HL-60/S4 (cell line): ENCODE measurements at regions not wholly inside any gene's neighbourhood (a gene's known extent, or its start where the extent isn't known, plus 50 kb on each side); places are given as distances from the start of the nearest gene placed in this dataset.

Source experiments
- in situ Hi-C: fragments of 300-500 bp; cut with MboI; formaldehyde crosslinking; loops from 2 replicates; pipeline ENCODE4 v1.14.3; 2022; ENCODE audit warnings: low sequenced_read_pairs

DNA sequence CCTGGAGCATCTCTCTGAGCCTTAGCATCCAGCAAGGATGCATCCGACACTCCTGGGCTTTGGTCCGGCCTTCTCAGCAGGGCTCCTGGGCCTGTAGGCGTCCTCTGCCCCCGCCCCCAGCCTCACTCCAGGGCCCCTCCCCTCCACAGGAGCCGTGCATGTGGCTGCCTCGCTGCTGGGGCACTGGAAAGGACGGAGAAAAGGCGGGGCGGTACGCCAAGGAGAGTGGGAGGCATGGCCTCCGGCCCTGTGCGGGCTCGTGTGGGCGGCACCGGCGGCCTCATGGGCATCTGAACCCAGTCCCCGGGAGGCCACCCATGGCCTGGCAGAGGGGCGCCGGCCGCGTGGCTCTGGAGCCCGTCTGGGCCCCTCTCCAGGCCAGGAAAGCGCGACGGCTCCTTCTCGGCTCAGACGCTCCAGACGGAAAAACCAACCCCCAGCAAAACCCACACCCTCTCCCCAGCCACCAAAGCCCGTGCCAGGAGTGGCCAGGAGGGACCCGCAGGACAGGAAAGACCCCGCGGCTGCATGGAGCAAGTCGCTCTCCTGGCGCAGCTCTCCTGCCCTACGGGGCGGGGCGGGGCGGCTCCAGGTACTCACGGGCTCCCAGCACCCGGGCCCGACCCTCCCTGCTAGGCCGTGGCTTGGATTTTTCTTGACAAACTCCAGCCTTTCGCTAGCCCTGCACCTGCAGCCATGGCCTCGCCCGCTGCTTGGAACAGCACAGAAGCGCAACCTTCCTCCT, 419.9 kb downstream of the QKI start:
- in situ Hi-C loops = no loop called here

DNA sequence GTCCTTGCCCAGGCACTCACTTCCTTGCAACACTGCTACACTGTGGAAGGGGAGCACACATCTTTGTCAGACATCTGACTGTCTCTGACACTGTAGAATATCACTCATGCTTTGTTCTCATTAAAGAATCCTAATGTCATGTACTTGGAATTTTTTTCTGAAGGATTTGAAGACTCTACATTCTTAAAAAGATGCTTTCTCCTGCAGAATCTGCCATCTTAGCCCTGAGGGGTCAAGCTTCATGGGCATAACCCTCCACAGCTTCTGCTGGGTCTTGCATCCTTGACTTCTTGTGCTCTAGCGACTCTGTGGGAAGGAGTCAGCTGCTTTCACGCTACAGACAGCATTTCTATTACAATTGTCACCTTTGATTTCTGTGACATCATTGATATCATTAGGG, 417.2 kb downstream of the QKI start:
- in situ Hi-C loops = no loop called here

DNA sequence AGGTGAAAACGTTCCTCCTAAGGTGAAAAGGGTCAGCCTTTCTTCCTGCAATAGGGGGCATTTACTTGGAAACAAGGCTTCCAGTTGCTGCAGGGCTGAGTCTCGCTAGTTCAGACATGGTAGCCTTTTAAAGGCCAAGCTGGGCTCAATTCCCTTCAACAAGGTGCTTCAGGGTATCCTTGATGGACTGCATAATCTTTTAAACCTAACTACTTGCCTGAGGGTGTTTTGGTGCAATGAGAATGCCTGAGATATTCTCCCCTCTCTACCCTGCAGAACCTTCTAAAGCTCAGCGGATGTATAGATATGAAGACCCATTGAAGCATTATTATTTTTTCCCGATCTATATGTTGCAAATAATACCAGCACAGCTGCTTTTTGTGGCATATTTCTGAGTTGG, 416.1 kb downstream of the QKI start:
- in situ Hi-C loops = no loop called here

DNA sequence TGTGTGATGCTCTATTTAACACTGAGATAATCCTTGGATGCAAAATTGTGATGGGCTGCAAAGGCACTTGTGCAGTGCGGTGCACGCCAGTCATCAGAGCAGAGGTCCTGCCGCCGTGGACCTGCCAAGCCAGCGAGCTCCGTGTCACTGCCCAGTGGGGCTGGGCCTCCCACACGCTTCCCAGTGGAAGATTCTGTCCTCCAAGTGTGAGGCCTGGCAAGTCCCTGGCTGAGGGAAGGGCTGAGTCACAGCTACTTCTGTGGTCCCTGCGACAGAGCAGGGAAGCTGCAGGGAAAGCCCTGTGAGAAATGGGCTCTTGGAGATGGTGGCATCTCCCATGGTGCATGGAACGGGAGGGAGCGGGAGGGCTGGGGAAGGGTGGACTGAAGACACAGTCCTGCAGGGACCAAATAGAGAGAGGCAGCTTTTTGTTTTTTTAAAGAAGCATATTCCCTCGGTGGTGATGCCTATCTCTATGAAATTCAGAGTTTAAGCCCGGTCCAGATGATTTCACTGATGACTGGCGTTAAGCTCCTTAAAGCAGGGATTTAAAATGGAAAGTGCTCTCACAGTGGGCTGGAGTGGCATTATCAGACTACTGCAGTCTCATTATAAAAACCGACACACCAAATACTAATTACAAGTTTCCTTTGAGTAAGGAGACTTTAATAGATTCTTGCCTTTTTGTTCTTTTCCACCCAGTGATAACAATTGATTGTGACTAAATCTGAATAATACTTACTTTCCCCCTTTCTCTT, 413.7 kb downstream of the QKI start:
- in situ Hi-C loops = no loop called here

DNA sequence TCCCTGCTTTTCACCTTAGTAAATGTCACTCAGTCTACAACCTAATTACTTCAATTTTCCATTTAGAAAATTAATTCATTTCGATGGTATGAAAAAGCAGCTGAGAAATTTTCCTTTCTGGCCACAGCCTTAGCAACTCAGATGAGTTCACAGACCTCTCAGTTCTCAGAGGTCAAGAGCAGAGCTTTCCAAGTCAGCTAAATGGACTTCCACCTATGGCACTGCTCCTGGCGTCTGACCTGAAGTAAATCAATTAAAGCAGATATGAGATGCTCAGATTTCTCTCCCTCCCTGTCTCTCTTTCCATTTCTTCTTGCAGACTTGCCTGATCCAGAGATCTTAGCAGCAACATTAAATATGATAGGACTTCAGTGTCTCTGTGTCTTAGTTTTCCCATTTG, 412.6 kb downstream of the QKI start:
- in situ Hi-C loops = no loop called here

DNA sequence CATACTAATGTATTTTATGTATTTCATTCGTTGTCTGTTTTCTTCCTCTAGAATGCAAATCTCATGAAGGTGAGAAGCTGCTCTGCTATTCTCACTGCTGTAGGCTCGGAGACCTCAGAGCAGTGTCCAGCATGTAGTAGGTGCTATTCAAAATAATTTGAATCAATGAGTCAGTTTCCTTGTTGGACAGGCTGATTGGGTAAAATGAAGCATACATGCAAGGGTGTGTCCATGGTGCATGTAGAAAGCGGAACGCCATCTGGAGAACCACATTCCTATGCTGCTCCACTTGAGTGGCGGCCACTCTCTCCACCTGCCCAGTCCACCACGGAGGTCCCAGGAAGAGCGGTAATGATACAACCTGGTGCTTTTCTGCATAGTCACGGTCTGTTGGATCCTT, 412.1 kb downstream of the QKI start:
- in situ Hi-C loops = no loop called here

DNA sequence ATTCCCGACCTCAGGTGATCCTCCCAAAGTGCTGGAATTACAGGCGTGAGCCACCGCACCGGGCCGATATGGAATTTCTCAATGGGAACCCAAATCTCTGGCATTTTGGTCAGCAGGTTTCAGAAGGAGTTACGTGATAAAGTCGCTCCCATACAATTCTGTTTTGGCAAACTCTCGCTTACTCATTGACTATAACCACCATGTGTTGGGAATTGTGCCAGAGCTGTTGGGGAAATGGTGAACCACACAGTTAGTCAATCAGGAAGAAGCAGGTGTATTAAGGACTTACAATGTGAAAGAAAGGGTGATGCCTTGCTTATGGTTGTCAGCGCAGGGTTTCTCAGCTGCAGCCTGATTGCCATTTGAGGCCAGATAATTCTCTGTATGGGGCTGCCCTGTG, 410.5 kb downstream of the QKI start:
- in situ Hi-C loops = no loop called here

DNA sequence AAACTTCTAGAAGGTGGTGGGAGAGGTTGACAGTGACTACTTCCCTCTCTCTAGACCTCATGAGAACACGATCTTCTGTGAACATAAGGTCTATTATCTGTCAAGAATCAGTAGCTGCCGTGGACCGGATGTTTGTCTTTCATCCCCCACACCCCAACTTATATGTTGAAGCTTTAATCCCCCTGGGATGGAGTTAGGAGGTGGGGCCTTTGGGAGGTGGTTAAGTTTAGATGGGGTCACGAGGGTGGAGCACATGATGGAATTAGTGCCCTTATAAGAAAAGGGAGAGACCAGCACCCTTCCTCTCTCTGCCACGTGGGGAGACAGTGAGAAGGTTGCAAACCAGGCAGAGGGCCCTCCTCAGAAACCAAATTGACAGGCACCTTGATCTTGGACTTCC, 409.1 kb downstream of the QKI start:
- in situ Hi-C loops = no loop called here

DNA sequence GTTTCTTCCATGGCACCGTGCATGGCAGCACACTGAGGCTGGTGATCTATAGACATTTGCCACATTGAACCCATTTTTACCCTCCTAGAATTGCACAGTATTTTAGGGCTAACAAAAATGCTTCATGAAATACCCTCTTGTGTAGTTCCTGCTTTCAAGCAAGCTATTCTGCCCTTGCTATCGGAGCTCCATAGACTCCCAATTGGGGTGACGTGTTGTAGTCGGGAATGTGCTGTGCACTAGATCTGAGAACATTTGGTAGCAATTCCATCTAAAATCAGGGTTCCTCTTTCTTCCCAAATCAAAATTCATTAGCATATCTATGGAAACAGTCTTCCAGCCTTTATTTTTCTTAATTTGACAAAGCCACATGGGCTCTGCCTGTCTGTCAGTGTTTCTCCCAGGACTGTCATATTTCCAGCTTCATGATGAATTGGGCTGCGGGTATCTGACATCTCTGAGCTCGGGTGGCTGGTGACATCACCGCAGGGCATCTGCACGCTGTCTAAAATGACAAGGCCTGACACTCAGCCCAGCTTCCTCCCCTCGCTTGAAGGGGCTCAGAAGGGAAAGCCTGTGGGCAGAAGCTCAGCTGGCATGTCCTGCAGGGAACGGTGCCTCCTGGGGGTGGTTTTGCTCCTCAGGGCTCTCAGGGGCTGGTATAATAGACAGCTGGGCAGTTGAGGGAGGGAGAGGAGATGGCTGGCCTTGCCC, 406.4 kb downstream of the QKI start:
- in situ Hi-C loops = no loop called here

DNA sequence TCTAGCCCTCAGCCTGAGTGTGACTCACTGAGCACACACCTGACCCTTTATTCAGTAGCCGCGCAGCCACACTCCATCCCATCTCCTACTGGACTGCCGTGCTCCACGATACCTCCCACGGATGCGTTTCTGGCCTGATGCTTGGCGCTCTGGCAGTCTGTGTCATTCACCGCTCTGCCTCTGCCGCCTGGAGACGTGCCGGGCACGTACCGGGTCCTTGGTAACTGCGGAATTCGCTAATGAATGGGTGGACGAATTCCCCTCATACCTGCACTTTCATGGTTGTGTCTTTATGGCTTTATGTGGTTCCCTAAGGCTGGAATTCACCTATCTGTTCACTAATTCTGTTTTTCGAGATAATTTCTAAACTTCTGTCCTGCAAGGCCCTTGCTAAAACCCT, 405.7 kb downstream of the QKI start:
- in situ Hi-C loops = no loop called here

DNA sequence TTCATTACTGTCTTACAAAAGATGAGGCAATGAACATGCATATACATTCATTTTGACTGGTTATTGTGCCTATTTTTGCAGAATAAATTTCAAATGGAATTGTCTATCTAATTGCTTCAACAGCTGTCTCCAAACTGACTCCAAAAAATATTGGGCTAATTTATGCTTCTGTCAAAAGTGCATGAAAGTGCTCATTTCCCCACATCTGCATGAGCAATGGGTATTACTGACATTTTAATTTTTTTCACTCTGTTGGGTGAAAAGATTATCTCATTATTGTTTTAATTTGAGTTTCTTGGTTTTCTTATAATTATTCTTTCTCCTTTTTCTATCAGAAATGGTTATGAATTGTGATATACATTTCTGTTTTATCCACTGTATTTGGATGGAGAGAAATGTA, 404.2 kb downstream of the QKI start:
- in situ Hi-C loops = no loop called here

DNA sequence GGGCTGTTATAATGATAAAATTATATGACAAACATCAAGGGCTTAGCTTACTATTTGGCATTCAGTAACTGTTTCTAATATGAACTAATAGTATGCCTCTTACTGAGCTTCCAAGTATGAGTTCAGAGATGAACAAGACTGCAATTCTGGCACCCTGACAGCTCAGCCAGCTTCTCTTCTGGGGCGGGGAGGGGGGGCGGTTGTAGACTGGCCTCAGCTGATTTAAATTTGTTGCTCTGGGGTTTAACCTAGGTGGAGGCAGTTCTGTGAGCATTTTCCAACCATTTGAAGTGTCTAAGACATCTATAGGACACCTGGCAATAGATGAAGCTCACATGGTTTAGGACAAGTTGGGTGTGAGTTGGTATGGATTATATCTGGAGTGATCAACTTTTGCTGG, 401.9 kb downstream of the QKI start:
- in situ Hi-C loops = no loop called here

DNA sequence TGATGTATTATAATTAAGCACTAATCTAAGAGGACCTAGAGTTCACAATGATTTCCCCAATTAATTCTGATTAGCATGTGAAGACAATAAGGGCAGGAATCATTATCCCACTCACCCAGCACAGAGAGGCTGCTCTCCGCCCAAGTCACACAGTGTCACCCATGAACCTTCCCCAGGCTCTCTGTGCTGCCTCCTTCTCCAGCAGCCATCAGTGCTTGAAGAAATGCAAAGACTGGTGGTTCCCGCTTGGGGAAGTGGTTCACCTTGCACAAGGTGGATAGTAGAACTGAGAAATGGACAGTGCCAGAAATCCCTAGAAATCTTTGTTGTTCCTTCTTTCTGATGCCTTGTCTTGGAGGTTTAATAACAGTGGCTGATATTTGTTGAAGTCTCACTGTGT, 401.3 kb downstream of the QKI start:
- in situ Hi-C loops = no loop called here

DNA sequence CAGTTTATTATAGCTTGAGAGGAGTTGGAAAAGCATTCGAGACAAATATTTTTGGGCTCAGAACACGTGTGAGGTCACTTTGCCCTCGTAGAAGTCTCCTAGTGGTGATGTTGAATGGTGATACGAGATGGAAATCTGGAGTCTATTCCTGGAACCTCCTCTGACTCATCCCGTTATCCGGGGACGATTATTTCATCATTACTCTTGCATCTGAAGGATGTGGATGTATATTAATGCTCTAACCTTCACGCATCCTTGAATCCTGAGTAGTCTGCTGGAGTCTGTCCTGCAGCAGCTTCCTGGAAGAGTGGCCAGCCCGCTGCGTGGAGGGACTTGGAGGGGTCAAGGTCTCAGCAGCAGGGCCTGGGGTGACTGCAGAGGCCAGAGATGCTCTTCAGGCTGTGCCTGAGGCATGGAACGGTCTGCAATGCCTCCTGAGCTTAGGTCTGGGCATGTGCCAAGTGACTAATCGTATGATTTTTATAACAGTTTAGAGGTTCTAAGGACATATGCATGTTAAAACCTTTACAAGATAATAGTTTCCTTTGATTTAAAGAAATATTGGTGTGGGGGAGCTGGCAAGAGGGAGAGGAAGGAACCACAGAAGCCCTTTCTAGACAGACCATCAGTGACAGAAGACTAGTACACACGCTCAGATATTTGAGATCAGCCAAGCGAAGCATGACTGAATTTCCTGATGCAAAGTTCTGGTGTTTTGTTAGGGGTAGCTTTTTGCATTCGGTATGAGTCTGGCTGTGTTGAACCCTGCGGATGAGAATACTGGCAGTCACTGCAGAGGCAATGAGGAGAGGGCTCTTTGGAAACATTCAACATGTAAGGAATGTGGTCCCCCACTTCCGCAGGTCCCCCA, 400.2 kb downstream of the QKI start:
- in situ Hi-C loops = no loop called here

DNA sequence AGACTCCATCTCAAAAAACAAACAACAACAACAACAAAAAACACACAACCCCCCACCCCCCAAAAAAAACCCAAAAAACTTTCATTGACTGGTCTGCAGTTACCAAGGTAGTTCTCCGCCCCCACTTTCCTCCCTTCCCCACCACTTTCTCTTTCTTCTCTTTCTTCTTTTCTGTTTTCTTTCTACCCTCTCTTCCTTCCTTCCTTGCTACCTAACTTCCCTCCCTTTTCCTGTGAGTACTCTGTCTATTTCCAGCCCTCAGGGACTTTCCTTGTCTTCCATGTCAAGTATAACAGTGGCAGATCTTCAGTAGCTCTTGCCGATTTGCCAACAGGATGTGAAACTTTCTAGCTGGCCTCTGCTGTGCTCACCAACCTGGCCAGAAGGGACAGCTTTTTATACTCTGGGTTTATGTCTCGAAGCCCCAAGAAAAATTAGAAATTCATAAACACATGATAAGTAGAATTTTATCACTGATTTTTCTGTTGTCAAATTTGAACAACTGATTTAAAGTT, 399.5 kb downstream of the QKI start:
- in situ Hi-C loops = no loop called here

DNA sequence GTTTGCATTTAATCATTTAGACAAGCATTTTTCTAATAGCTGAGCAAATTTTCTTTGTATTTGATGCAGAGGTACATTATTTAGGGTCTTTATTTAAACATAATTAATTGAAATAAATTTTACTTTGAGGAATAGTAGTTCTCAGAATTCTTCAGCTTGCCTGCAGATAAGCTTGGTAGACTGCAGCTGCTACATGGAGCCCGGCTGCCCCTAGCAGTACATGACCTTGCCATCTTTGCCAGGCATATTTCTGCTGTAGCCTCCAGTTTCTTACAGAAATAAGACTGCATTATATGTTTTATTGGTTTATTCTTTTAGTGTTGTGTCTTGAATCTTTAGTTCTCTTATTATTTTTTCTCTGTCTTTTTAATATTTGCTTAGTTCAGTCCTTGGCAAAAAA, 396.8 kb downstream of the QKI start:
- in situ Hi-C loops = no loop called here

DNA sequence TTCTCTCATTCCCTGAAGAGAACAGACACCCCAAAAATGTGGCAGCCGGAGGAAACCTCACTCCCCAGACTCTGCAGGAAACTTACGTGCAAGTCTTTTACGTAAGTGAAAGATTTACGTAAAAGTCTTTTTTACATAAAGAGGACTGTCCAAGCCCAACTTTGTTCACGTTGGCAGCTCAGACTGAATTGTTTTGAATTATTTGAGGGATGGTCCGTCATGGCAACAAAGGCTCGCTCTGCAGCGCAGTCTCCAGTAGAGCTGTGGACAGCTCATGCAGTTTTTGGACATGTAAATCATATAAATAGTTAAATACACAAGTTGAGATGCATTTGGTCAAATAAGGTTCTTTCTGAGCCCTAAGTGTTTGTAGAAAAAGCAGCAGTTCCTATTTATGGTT, 394.8 kb downstream of the QKI start:
- in situ Hi-C loops = no loop called here

DNA sequence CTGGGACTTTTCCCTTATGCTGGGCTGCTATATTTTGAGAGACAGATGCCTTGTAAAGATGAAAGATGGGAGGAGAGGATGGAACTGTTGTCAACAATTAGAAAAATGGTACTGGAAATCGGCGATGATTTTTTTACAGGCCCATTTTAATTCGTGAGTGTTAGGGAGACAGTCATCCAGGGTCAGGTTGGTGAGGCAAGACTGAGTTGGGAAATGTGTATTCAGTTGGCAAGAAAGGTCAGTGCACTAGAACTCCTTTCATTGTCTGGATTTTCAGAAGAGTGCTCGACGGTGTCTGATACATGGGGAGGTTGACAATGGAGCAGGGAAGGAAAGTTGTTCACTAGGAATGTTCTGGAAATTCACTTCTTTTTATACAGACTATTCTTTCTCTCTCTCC, 394.4 kb downstream of the QKI start:
- in situ Hi-C loops = no loop called here

DNA sequence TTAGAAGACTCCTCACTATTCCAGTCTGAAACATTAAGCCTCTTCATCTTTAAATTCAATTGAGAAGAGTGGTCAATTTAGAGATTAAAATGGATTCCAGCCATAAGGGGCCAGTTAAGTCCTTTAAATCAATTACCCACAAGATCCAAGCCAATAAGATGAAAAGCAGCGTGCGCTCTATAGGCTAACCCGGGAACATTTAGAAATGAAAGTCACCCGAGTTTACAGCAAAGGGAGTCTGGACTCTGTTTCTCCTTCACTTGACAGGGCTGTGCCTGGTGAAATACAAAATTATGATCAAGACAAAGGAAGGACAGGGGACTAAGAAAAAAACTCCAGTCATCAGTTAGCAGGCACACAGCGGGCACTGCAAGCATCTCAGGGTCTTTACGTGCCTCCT, 393.7 kb downstream of the QKI start:
- in situ Hi-C loops = no loop called here

DNA sequence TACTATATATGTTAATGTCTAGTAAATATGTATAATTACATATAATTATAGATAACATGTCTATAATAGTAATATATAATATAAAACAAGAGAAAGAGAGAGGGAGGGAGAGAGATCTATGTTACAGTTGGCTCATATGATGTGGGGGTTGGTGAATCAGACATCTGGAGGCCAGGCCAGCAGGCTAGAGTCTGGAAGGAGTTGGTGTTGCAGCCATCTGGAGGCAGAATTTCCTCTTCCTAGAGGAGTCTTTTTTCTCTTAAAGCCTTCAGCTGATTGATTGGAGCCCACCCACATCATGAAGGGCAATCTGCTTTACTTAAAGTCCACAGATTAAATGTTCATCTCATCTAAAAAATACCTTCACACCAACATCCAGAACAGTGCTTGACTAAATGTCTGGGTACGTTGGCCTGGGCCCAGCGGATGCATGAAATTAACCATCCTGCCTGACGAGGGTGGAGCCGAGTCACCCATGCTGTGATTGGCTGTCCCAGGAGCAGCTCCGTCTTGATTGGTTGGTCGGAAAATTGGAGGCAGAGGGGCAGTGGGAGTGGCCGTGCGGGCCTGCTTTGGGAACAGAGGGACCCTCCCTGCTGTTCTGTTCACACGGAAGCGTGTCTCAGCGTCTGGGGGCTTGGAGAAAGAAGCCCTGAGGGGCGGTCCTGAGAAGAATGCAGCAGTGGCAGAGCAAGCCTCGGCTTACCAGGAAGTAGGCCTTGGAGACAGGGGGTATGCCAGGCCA, 392.4 kb downstream of the QKI start:
- in situ Hi-C loops = no loop called here
